Heart left ventricle (tissue), 16 donors: ENCODE measurements at regions not wholly inside any gene's neighbourhood (a gene's known extent, or its start where the extent isn't known, plus 50 kb on each side); places are given as distances from the start of the nearest gene placed in this dataset.

ENCODE experiments used
- ATAC-seq, 4 donors: fragments of 200-7000 bp; cut with Tn5 transposase; one replicate each; pipeline ENCODE4 v1.9.1; 2020 to 2022; ENCODE audit warnings: moderate library complexity in 4 of 4, mild to moderate bottlenecking in 3 of 4, moderate number of reproducible peaks in 1 of 4
- DNase-seq, 5 donors: peaks; one replicate each; pipeline ENCODE4 v3.0.0-alpha.2; 2020
- H3K27ac ChIP-seq, 12 donors: fragments of 200-600 bp; sonication (generic) in 4 of 12; one replicate each; pipeline versions ENCODE4 v1.5.0 to v1.8.0; 2016 to 2022; ENCODE audit warnings: mild to moderate bottlenecking in 2 of 12
- H3K27me3 ChIP-seq, 9 donors: fragments of 200-600 bp; sonication (generic) in 2 of 9; one replicate each; pipeline versions ENCODE4 v1.5.1 to v1.8.0; 2016 to 2022; ENCODE audit warnings: mild to moderate bottlenecking in 3 of 9
- H3K36me3 ChIP-seq, 9 donors: fragments of 200-600 bp; sonication (generic) in 2 of 9; one replicate each; pipeline versions ENCODE4 v1.5.0 to v1.8.0; 2018 to 2022; ENCODE audit warnings: mild to moderate bottlenecking in 2 of 9
- H3K4me1 ChIP-seq, 12 donors: fragments of 200-600 bp; sonication (generic) in 4 of 12; one replicate each; pipeline versions ENCODE4 v1.5.0 to v1.8.0; 2016 to 2022; ENCODE audit warnings: mild to moderate bottlenecking in 3 of 12
- H3K4me3 ChIP-seq, 12 donors: fragments of 200-600 bp; sonication (generic) in 4 of 12; one replicate each; pipeline versions ENCODE4 v1.5.0 to v1.8.0; 2017 to 2022; ENCODE audit warnings: mild to moderate bottlenecking in 9 of 12, moderate library complexity in 4 of 12
- H3K9me3 ChIP-seq, 12 donors: fragments of 200-600 bp; sonication (generic) in 4 of 12; one replicate each; pipeline versions ENCODE4 v1.5.0 to v1.8.0; 2016 to 2022; ENCODE audit warnings: mild to moderate bottlenecking in 1 of 12
- POLR2A ChIP-seq, 2 donors: fragments of 450-650 bp; IDR thresholded peaks; one replicate each; pipeline ENCODE4 v1.6.1; 2017; ENCODE audit warnings: antibody characterized with exemption in 2 of 2, mild to moderate bottlenecking in 2 of 2, moderate library complexity in 2 of 2
- WGBS, 4 donors: extraction: QIAGEN DNeasy Blood & Tissue Kit in 2 of 4; methylation state at CpG; one replicate each; pipeline versions ENCODE4 v1.1.5 to v1.1.7; 2013 to 2018; 5-methylcytosine and 5-hydroxymethylcytosine counted together
- intact Hi-C, 10 donors: fragments of 100-400 bp; cut with DNase I; formaldehyde crosslinking; loops; one replicate each; pipeline versions ENCODE4 v1.11.1 to v1.14.2; 2022
- TF ChIP-seq, protein P1 (sequence below), 12 donors: fragments of 200-600 bp; sonication (generic) in 4 of 12; IDR thresholded peaks; one replicate each; pipeline versions ENCODE4 v1.5.0 to v1.8.0; 2018 to 2022; ENCODE audit warnings: antibody characterized with exemption in 12 of 12, mild to moderate bottlenecking in 5 of 12
- donor health status: ischemic (EF 13 %, LVEDD 7.1; RV severe dilation, severe dysfunction).
- donor health status: healthy with polysubstance abuse.
- donor health status: DM: no; HTN: yes; CAD: no.
- donor health status: DM: no; HTN: no; CAD: no.
- donor health status: ischemic (EF 25% LVEDD 6.9; RV normal size, moderate dysfunction).
- donor health status: ischemic (EF 25% LVEDD 5.7; RV mildly dilated, moderate dysfunction).
- donor health status: healthy.
- donor health status: DM: yes; HTN: yes; CAD: no.
- donor health status: ischemic (EF 35%, LVEDD 5.7; RV mildly dilated, moderate dysfunction).
- donor health status: nonischemic (EF 11% LVEDD 7.7; RV severe dilation, severe dysfunction).
- donor health status: DM: yes; HTN: yes; CAD: no.
- donor health status: PGD.
- donor health status: ischemic (EF 29% LVEDD 5.4; RV normal size, mild dysfunction).
- donor health status: nonischemic (EF 23%, LVEDD 6.1; RV moderate dilation, normal function).

DNA sequence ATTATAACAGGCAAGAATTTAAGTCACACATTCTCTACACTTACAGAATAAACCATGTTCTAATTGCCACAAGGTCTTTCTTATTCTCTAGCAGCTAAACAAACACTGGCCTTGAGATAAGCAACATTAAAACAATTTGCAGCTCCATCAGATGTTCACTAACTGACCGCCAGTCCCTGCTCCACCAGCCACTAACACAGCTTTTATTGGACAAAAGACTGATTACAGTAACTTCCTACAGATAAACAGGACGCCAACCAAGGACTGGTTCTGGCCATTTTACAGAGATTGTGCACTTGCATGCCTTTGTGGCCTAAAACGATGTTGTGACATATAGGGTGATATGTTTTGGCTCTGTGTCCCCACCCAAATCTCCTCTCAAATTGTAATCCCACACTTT is 388.9 kb upstream of the LRRC4C start:
- H3K9me3 ChIP-seq, result peaks cover 0 to 3% (median 0%) of the 10 kb centered on the region in 12 donors
- no peaks in the 10 kb centered on the region for H3K36me3 ChIP-seq
- no peak overlapping the region for H3K27ac ChIP-seq
- no peak for ATAC-seq
- no peaks in the 10 kb centered on the region for H3K27me3 ChIP-seq
- TF ChIP-seq, protein P1, sequence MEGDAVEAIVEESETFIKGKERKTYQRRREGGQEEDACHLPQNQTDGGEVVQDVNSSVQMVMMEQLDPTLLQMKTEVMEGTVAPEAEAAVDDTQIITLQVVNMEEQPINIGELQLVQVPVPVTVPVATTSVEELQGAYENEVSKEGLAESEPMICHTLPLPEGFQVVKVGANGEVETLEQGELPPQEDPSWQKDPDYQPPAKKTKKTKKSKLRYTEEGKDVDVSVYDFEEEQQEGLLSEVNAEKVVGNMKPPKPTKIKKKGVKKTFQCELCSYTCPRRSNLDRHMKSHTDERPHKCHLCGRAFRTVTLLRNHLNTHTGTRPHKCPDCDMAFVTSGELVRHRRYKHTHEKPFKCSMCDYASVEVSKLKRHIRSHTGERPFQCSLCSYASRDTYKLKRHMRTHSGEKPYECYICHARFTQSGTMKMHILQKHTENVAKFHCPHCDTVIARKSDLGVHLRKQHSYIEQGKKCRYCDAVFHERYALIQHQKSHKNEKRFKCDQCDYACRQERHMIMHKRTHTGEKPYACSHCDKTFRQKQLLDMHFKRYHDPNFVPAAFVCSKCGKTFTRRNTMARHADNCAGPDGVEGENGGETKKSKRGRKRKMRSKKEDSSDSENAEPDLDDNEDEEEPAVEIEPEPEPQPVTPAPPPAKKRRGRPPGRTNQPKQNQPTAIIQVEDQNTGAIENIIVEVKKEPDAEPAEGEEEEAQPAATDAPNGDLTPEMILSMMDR (IDR thresholded peaks at IDR 0.05), result no peak
- TF ChIP-seq POLR2A (IDR thresholded peaks at IDR 0.05), result no peak
- no peaks in the 10 kb centered on the region for H3K4me1 ChIP-seq
- intact Hi-C loops, result no loop called here
- DNase-seq, result no peak
- WGBS, 4 donors, result 25 to 39% (median 38%) methylated on average over 3 of the region's 3 CpGs
- no peak overlapping the region for H3K4me3 ChIP-seq

DNA sequence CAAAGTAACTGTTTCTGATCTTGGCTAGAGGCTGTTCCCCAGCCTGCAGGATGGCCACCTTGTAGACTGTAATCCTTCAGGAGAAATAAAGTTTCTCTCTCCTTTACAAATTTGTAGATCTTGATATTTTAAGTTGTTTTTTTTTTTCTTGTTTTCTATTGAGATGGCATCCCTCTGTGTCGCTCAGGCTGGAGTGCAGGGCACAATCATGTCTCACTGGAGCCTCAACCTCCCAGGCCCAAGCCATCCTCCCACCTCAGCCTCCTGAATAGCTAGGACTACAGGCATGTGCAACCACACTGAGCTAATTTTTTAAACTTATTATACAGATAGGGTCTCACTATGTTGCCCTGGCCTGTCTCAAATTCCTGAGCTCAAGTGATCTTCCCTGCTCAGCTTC is 389.8 kb upstream of the LRRC4C start:
- Histone ChIP-seq H3K27ac (no peak overlapping the region), H3K27me3 (no peaks in the 10 kb centered on the region), H3K4me3 (no peak overlapping the region), H3K4me1 (no peaks in the 10 kb centered on the region), H3K36me3 (no peaks in the 10 kb centered on the region), H3K9me3 (peaks cover 0 to 3% (median 0%) of the 10 kb centered on the region in 12 donors)
- WGBS, 4 donors, result 76 to 97% (median 88%) methylated on average over 1 of the region's 1 CpG
- DNase-seq (no peak), ATAC-seq (no peak)
- TF ChIP-seq, protein P1 (IDR thresholded peaks at IDR 0.05), result no peak
- TF ChIP-seq POLR2A (IDR thresholded peaks at IDR 0.05), result no peak
- intact Hi-C loops, result no loop called here

DNA sequence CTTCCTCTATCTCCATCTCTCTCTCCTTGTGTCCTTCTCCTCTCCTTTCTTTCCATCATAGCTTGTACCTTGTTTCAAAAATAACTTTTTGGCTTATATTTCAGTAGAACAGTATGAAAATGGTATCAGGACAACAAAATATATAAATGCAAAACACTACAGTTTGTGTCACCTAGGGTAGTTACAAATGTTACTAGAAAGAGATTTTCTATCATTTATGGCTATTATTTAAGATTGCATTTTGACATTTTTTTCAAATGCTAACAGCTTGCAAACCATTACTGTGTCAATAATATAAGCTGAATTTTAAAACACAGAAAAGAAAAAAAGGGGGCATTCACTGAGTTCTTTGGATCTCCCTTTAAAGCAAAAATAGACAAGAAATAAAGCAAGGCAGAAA is 392.3 kb upstream of the LRRC4C start:
- Histone ChIP-seq H3K36me3 (no peaks in the 10 kb centered on the region), H3K9me3 (peaks cover 0 to 7% (median 0%) of the 10 kb centered on the region in 12 donors), H3K27me3 (no peaks in the 10 kb centered on the region), H3K4me3 (no peak overlapping the region), H3K27ac (no peak overlapping the region), H3K4me1 (no peaks in the 10 kb centered on the region)
- DNase-seq (no peak), ATAC-seq (no peak)
- intact Hi-C loops, result no loop called here
- no peak for TF ChIP-seq POLR2A (IDR thresholded peaks at IDR 0.05)
- TF ChIP-seq, protein P1 (IDR thresholded peaks at IDR 0.05), result no peak

DNA sequence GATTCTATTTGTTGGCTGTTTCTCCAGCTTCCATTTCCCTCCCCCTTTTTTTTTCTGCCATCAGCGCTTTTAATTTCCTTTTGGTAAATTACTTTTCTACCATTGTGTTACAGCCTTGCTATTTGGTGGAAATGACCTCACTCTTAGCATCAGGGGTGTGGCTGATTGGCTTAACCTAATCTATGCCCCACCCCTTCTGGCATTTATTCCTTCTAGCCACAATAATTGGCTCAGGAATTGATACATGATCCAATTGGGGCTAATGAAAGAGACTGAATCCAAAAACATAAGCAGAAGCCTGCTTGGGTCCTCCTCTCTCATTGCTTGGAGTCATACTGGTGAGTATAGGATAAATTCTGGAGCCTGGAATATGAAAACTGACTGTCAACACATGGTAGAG is 402.4 kb upstream of the LRRC4C start:
- Histone ChIP-seq H3K9me3 (peaks cover 0 to 3% (median 0%) of the 10 kb centered on the region in 12 donors), H3K4me3 (no peak overlapping the region), H3K27me3 (no peaks in the 10 kb centered on the region), H3K36me3 (no peaks in the 10 kb centered on the region), H3K4me1 (no peaks in the 10 kb centered on the region), H3K27ac (no peak overlapping the region)
- ATAC-seq, result peak in 1 of 4 donors; percentile 45
- no peak for DNase-seq
- no peak for TF ChIP-seq POLR2A (IDR thresholded peaks at IDR 0.05)
- TF ChIP-seq, protein P1 (IDR thresholded peaks at IDR 0.05), result no peak
- WGBS, 4 donors, result 55 to 94% (median 56%) methylated on average over 1 of the region's 1 CpG
- intact Hi-C loops, result no loop called here
